Muscle layer of duodenum (tissue), 2 donors: ENCODE measurements at regions not wholly inside any gene's neighbourhood (a gene's known extent, or its start where the extent isn't known, plus 50 kb on each side); places are given as distances from the start of the nearest gene placed in this dataset.

ENCODE experiments used
- H3K27ac ChIP-seq: one replicate; pipeline ENCODE4 v1.7.0; 2013; ENCODE audit warnings: mild to moderate bottlenecking, low read length
- H3K27me3 ChIP-seq: one replicate; pipeline ENCODE4 v1.7.0; 2013; ENCODE audit warnings: low read depth, mild to moderate bottlenecking, control low read depth, low read length
- H3K36me3 ChIP-seq, 2 donors: one replicate each; pipeline ENCODE4 v1.7.0; 2013; ENCODE audit warnings: low read length in 2 of 2, control low read depth in 1 of 2, mild to moderate bottlenecking in 1 of 2; ENCODE audit not compliant: insufficient read depth in 2 of 2, control insufficient read depth in 1 of 2
- H3K4me1 ChIP-seq, 2 donors: one replicate each; pipeline ENCODE4 v1.7.0; 2013; ENCODE audit warnings: low read length in 2 of 2, mild to moderate bottlenecking in 2 of 2, control low read depth in 1 of 2, moderate library complexity in 1 of 2; ENCODE audit not compliant: insufficient read depth in 2 of 2, control insufficient read depth in 1 of 2
- H3K4me3 ChIP-seq, 2 donors: one replicate each; pipeline ENCODE4 v1.7.0; 2013; ENCODE audit warnings: low read length in 2 of 2, low read depth in 1 of 2, mild to moderate bottlenecking in 1 of 2
- H3K9me3 ChIP-seq, 2 donors: one replicate each; pipeline ENCODE4 v1.7.0; 2013; ENCODE audit warnings: low read length in 2 of 2, control low read depth in 1 of 2, mild to moderate bottlenecking in 1 of 2; ENCODE audit not compliant: control insufficient read depth in 1 of 2
- donor health status: healthy.

- Histone ChIP-seq H3K4me3 (no peak overlapping the region), H3K27ac (no peak overlapping the region), H3K36me3 (no peaks in the 10 kb centered on the region), H3K9me3 (no peaks in the 10 kb centered on the region), H3K27me3 (no peaks in the 10 kb centered on the region), H3K4me1 (no peaks in the 10 kb centered on the region)
These were observed 116.2 kb downstream of the RND3 start for GRCh38 chr2:150371044-150371818.

GRCh38 chr2:150370561-150370960 lies 116.9 kb downstream of the RND3 start:
- Histone ChIP-seq H3K36me3 (no peaks in the 10 kb centered on the region), H3K9me3 (no peaks in the 10 kb centered on the region), H3K4me3 (no peak overlapping the region), H3K4me1 (no peaks in the 10 kb centered on the region), H3K27ac (no peak overlapping the region), H3K27me3 (no peaks in the 10 kb centered on the region)

GRCh38 chr2:150369862-150370261 lies 117.6 kb downstream of the RND3 start:
- no peaks in the 10 kb centered on the region for H3K36me3 ChIP-seq
- no peak overlapping the region for H3K27ac ChIP-seq
- H3K27me3 ChIP-seq: no peaks in the 10 kb centered on the region
- no peaks in the 10 kb centered on the region for H3K4me1 ChIP-seq
- no peak overlapping the region for H3K4me3 ChIP-seq
- no peaks in the 10 kb centered on the region for H3K9me3 ChIP-seq

- no peak overlapping the region for H3K4me3 ChIP-seq
- no peaks in the 10 kb centered on the region for H3K36me3 ChIP-seq
- no peak overlapping the region for H3K27ac ChIP-seq
- H3K27me3 ChIP-seq: no peaks in the 10 kb centered on the region
- no peaks in the 10 kb centered on the region for H3K4me1 ChIP-seq
- H3K9me3 ChIP-seq: no peaks in the 10 kb centered on the region
These were observed 129.0 kb downstream of the RND3 start for GRCh38 chr2:150358468-150358807.

GRCh38 chr2:150357770-150358467 lies 129.5 kb downstream of the RND3 start:
- Histone ChIP-seq H3K27ac (no peak overlapping the region), H3K4me3 (no peak overlapping the region), H3K27me3 (no peaks in the 10 kb centered on the region), H3K36me3 (no peaks in the 10 kb centered on the region), H3K4me1 (no peaks in the 10 kb centered on the region), H3K9me3 (no peaks in the 10 kb centered on the region)

- no peaks in the 10 kb centered on the region for H3K36me3 ChIP-seq
- H3K27me3 ChIP-seq: no peaks in the 10 kb centered on the region
- H3K4me1 ChIP-seq: no peaks in the 10 kb centered on the region
- no peak overlapping the region for H3K4me3 ChIP-seq
- H3K9me3 ChIP-seq: no peaks in the 10 kb centered on the region
- no peak overlapping the region for H3K27ac ChIP-seq
These were observed 132.0 kb downstream of the RND3 start for GRCh38 chr2:150355440-150355839.

GRCh38 chr2:150353376-150353775 lies 134.1 kb downstream of the RND3 start:
- H3K36me3 ChIP-seq: no peaks in the 10 kb centered on the region
- no peaks in the 10 kb centered on the region for H3K27me3 ChIP-seq
- H3K27ac ChIP-seq: no peak overlapping the region
- H3K9me3 ChIP-seq: no peaks in the 10 kb centered on the region
- no peaks in the 10 kb centered on the region for H3K4me1 ChIP-seq
- H3K4me3 ChIP-seq: no peak overlapping the region

- Histone ChIP-seq H3K4me3 (no peak overlapping the region), H3K36me3 (no peaks in the 10 kb centered on the region), H3K4me1 (no peaks in the 10 kb centered on the region), H3K9me3 (no peaks in the 10 kb centered on the region), H3K27me3 (no peaks in the 10 kb centered on the region), H3K27ac (no peak overlapping the region)
These were observed 135.5 kb downstream of the RND3 start for GRCh38 chr2:150351922-150352321.

- Histone ChIP-seq H3K27ac (no peak overlapping the region), H3K36me3 (no peaks in the 10 kb centered on the region), H3K27me3 (no peaks in the 10 kb centered on the region)
These were observed 137.0 kb downstream of the RND3 start for GRCh38 chr2:150350500-150350899.

GRCh38 chr2:150346806-150347205 lies 140.7 kb downstream of the RND3 start:
- Histone ChIP-seq H3K36me3 (no peaks in the 10 kb centered on the region), H3K27me3 (no peaks in the 10 kb centered on the region), H3K4me1 (no peaks in the 10 kb centered on the region), H3K4me3 (no peak overlapping the region), H3K27ac (no peak overlapping the region), H3K9me3 (no peaks in the 10 kb centered on the region)

More at GRCh38 chr2:150350500-150350899, 137.0 kb downstream of the RND3 start:
- no peaks in the 10 kb centered on the region for H3K9me3 ChIP-seq
- H3K4me1 ChIP-seq: no peaks in the 10 kb centered on the region
- H3K4me3 ChIP-seq: no peak overlapping the region

- Histone ChIP-seq H3K27me3 (no peaks in the 10 kb centered on the region), H3K9me3 (no peaks in the 10 kb centered on the region), H3K4me3 (no peak overlapping the region), H3K27ac (no peak overlapping the region), H3K4me1 (peaks cover 0 to 6% of the 10 kb centered on the region in 2 donors), H3K36me3 (no peaks in the 10 kb centered on the region)
These were observed 145.3 kb downstream of the RND3 start for GRCh38 chr2:150341982-150342680.
